ENCODE measurements at regions not wholly inside any gene's neighbourhood (a gene's known extent, or its start where the extent isn't known, plus 50 kb on each side); places are given as distances from the start of the nearest gene placed in this dataset.

DNA sequence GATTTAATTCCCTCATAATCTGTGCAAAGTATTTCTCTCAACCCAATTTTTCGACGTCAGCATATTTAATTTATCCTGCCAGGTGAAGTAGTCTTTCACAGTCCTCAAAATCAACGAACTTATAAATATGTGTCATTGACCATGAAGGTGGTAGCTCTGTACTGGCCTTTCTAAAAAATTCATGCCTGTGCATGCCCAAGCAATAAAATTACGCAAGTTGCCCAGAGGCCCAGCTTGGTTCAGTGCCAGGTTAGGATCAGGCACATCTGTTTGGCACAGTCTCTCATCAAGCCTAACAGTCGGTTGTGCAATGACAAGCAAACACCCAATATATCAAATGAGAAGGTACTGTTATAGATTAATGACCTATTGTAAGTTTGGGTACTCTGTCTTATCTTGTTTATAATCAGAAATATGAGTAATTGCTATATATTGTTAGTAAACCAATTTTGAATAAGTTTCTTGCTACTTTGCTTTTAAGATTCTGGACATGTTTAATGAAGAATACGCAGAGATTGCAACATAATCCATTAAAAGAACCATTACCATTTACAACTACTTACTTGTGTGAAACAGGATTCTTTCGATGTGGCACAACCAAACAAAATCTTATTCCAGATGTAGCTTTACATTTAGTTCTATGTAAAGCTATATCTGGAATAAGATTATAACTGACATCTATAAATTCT, 159.0 kb upstream of the IL12A start (continued):
- TF ChIP-seq, protein P1, sequence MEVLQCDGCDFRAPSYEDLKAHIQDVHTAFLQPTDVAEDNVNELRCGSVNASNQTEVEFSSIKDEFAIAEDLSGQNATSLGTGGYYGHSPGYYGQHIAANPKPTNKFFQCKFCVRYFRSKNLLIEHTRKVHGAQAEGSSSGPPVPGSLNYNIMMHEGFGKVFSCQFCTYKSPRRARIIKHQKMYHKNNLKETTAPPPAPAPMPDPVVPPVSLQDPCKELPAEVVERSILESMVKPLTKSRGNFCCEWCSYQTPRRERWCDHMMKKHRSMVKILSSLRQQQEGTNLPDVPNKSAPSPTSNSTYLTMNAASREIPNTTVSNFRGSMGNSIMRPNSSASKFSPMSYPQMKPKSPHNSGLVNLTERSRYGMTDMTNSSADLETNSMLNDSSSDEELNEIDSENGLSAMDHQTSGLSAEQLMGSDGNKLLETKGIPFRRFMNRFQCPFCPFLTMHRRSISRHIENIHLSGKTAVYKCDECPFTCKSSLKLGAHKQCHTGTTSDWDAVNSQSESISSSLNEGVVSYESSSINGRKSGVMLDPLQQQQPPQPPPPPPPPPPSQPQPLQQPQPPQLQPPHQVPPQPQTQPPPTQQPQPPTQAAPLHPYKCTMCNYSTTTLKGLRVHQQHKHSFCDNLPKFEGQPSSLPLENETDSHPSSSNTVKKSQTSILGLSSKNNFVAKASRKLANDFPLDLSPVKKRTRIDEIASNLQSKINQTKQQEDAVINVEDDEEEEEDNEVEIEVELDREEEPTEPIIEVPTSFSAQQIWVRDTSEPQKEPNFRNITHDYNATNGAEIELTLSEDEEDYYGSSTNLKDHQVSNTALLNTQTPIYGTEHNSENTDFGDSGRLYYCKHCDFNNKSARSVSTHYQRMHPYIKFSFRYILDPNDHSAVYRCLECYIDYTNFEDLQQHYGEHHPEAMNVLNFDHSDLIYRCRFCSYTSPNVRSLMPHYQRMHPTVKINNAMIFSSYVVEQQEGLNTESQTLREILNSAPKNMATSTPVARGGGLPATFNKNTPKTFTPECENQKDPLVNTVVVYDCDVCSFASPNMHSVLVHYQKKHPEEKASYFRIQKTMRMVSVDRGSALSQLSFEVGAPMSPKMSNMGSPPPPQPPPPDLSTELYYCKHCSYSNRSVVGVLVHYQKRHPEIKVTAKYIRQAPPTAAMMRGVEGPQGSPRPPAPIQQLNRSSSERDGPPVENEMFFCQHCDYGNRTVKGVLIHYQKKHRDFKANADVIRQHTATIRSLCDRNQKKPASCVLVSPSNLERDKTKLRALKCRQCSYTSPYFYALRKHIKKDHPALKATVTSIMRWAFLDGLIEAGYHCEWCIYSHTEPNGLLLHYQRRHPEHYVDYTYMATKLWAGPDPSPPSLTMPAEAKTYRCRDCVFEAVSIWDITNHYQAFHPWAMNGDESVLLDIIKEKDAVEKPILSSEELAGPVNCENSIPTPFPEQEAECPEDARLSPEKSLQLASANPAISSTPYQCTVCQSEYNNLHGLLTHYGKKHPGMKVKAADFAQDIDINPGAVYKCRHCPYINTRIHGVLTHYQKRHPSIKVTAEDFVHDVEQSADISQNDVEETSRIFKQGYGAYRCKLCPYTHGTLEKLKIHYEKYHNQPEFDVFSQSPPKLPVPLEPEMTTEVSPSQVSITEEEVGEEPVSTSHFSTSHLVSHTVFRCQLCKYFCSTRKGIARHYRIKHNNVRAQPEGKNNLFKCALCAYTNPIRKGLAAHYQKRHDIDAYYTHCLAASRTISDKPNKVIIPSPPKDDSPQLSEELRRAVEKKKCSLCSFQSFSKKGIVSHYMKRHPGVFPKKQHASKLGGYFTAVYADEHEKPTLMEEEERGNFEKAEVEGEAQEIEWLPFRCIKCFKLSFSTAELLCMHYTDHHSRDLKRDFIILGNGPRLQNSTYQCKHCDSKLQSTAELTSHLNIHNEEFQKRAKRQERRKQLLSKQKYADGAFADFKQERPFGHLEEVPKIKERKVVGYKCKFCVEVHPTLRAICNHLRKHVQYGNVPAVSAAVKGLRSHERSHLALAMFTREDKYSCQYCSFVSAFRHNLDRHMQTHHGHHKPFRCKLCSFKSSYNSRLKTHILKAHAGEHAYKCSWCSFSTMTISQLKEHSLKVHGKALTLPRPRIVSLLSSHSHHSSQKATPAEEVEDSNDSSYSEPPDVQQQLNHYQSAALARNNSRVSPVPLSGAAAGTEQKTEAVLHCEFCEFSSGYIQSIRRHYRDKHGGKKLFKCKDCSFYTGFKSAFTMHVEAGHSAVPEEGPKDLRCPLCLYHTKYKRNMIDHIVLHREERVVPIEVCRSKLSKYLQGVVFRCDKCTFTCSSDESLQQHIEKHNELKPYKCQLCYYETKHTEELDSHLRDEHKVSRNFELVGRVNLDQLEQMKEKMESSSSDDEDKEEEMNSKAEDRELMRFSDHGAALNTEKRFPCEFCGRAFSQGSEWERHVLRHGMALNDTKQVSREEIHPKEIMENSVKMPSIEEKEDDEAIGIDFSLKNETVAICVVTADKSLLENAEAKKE (CRISPR knock-in tag; IDR thresholded peaks at IDR 0.05) = no peak
- no peak for TF ChIP-seq EZH2phosphoT487 (IDR thresholded peaks at IDR 0.05; ENCODE audit: unreplicated experiment)

DNA sequence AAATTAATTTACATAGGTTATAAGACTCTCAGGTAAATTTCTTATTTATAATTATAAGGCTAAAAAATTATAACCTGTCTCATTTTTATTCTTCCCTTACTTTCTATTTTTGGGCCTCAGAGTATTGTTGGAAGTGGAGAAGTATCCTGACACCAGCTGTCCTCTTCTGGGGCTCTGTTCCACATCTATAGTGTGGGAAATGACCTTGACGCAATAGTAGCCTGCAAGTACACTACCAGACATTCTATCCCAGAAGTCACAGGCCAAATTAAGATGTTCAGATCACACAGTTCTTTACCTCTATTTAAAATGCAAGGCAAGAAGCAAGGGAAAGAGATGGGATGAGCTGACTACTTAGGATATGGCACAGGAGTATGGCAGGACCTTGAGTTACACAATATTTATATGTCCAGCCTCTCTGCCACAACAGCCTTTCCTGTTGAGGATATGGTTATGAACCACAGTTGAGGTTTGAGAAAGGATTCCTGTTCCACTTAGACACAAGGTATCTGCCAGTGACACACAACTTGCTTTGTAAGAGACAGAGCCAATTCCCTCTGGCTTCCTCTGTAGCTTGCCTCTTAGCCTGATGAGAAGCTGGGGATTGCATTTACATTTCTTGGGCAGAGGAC, 158.0 kb upstream of the IL12A start:
- 0 out of 2 replicates have a peak, but pooled peaks cover 5% of the 10 kb centered on the region for H3K79me2 ChIP-seq (replicated peaks; ENCODE audit: insufficient read depth)
- no peaks in the 10 kb centered on the region for H3F3A ChIP-seq (replicated peaks; ENCODE audit: low read depth)
- H3K4me3 Mint-ChIP-seq = no peak overlapping the region
- H4K20me1 ChIP-seq (replicated peaks; ENCODE audit: insufficient read depth) = no peaks in the 10 kb centered on the region
- no peaks in the 10 kb centered on the region for H3K27me3 Mint-ChIP-seq (ENCODE audit: insufficient read depth, low read depth, poor library complexity)
- H3K36me3 Mint-ChIP-seq (ENCODE audit: low read depth) = no peaks in the 10 kb centered on the region
- H3K4me2 ChIP-seq = no peak overlapping the region
- H2AFZ ChIP-seq = no peak overlapping the region
- H3K36me3 ChIP-seq (ENCODE audit: insufficient read depth) = no peaks in the 10 kb centered on the region
- H3K9me2 ChIP-seq (ENCODE audit: insufficient read depth) = no peaks in the 10 kb centered on the region
- DNase-seq (ENCODE audit: low spot score) = no peak
- H3K27me3 ChIP-seq (ENCODE audit: insufficient read depth) = no peaks in the 10 kb centered on the region
- no peak for ATAC-seq
- TF ChIP-seq, protein P2, sequence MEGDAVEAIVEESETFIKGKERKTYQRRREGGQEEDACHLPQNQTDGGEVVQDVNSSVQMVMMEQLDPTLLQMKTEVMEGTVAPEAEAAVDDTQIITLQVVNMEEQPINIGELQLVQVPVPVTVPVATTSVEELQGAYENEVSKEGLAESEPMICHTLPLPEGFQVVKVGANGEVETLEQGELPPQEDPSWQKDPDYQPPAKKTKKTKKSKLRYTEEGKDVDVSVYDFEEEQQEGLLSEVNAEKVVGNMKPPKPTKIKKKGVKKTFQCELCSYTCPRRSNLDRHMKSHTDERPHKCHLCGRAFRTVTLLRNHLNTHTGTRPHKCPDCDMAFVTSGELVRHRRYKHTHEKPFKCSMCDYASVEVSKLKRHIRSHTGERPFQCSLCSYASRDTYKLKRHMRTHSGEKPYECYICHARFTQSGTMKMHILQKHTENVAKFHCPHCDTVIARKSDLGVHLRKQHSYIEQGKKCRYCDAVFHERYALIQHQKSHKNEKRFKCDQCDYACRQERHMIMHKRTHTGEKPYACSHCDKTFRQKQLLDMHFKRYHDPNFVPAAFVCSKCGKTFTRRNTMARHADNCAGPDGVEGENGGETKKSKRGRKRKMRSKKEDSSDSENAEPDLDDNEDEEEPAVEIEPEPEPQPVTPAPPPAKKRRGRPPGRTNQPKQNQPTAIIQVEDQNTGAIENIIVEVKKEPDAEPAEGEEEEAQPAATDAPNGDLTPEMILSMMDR (conservative IDR thresholded peaks at IDR 0.05; ENCODE audit: low read depth in 2 of 2) = no peak
- TF ChIP-seq, protein P1 (CRISPR knock-in tag; IDR thresholded peaks at IDR 0.05) = no peak
- TF ChIP-seq ZNF331 (CRISPR knock-in tag; IDR thresholded peaks at IDR 0.05; ENCODE audit: low read depth) (no peak), NANOG (IDR thresholded peaks at IDR 0.05; ENCODE audit: borderline replicate concordance) (no peak), STAT1 (IDR thresholded peaks at IDR 0.05; ENCODE audit: unreplicated experiment) (no peak), EZH2phosphoT487 (IDR thresholded peaks at IDR 0.05; ENCODE audit: unreplicated experiment) (no peak)
- no peaks in the 10 kb centered on the region for H3K9me3 Mint-ChIP-seq
- H3K4me3 ChIP-seq = no peak overlapping the region
- no peak overlapping the region for H3K27ac Mint-ChIP-seq
- H3K4me1 ChIP-seq (ENCODE audit: insufficient read depth) = no peaks in the 10 kb centered on the region
- H3K27ac ChIP-seq (ENCODE audit: low read depth) = no peak overlapping the region
- H3K4me1 Mint-ChIP-seq = no peaks in the 10 kb centered on the region
